ENCODE measurements at regions not wholly inside any gene's neighbourhood (a gene's known extent, or its start where the extent isn't known, plus 50 kb on each side); places are given as distances from the start of the nearest gene placed in this dataset.

DNA sequence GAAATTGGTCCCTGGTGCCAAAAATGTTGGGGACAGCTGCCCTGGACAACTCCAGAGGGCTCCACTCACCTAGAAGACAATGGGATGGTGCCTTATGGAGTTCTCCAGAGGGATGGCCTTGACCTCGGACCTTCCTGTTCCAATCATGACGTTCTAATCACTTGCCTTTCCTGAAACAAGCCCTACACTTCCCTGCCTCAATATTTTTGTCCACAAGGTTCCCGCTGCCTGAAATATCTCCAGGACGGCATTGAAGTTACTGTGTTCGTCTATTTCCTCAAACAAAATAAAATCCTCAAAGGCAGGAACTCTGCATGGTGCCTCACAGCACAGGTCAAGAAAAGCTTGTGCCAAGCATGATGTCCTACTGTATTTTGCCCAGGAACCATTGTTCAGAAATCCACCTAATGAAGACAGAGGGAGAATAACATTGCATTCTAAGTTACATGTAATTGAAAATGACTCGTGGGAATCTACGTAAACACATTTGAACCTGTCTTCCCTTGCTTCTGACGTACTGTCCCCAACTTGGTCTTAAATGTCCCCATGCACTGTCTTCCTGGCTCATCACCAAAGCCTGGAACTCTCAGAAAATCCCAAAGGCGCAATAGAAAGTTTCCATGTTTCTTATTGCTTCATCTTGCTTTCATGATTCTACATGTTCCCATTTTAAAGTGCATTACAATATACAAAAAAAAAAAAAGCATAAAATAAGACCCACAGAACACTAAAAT, 342.3 kb upstream of the NRP1 start:
- TF ChIP-seq, protein P1, sequence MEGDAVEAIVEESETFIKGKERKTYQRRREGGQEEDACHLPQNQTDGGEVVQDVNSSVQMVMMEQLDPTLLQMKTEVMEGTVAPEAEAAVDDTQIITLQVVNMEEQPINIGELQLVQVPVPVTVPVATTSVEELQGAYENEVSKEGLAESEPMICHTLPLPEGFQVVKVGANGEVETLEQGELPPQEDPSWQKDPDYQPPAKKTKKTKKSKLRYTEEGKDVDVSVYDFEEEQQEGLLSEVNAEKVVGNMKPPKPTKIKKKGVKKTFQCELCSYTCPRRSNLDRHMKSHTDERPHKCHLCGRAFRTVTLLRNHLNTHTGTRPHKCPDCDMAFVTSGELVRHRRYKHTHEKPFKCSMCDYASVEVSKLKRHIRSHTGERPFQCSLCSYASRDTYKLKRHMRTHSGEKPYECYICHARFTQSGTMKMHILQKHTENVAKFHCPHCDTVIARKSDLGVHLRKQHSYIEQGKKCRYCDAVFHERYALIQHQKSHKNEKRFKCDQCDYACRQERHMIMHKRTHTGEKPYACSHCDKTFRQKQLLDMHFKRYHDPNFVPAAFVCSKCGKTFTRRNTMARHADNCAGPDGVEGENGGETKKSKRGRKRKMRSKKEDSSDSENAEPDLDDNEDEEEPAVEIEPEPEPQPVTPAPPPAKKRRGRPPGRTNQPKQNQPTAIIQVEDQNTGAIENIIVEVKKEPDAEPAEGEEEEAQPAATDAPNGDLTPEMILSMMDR (IDR thresholded peaks at IDR 0.05): no peak
- DNase-seq (ENCODE audit: low spot score in 2 of 2): no peak

DNA sequence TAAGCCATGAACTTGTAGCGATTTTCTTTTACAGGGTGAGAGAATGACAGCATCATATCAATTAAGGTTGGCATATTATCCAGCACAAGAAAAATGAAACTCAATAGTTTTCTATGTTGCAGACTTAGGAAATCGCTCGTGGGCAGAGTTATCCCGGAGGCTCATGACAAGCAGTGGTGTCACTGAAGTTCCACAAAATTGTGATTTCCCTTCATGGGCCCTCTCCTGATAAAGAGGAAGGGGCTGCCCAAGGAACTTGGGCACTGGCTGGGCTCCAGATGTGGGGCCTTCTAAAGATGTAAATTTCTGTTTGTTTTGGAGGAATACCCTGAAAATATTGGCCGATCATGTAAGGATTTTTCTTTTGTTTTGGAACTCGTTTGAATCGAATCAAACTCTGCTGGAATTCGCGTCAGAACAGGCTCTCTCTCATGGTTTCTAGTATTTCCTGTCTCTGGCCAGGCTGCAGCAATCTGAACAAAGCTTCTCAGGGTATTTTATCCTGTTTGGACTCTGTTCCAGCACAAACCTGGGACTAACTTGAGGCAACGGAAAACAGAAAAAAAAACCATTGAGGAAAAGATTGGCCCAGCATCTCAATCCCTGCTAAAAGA, 340.6 kb upstream of the NRP1 start:
- DNase-seq (ENCODE audit: low spot score in 2 of 2): no peak
- no peaks in the 10 kb centered on the region for H3K36me3 ChIP-seq
- H3K4me3 ChIP-seq: peak overlapping the region; percentile 12 to 32
- H3K4me1 ChIP-seq: peaks cover 0 to 7% of the 10 kb centered on the region in 2 donors
- TF ChIP-seq, protein P1 (IDR thresholded peaks at IDR 0.05): no peak
- H3K9me3 ChIP-seq: no peaks in the 10 kb centered on the region
- H3K27me3 ChIP-seq: no peaks in the 10 kb centered on the region
- peak overlapping the region in 1 of 2 donors; percentile 70 for H3K27ac ChIP-seq
- intact Hi-C loops (cut with DNase I): no loop called here

More for the DNA sequence above, 342.3 kb upstream of the NRP1 start:
- Histone ChIP-seq H3K36me3 (no peaks in the 10 kb centered on the region), H3K9me3 (no peaks in the 10 kb centered on the region), H3K27me3 (no peaks in the 10 kb centered on the region), H3K27ac (no peak overlapping the region), H3K4me3 (no peak overlapping the region), H3K4me1 (peaks cover 0 to 7% of the 10 kb centered on the region in 2 donors)
- intact Hi-C loops (cut with DNase I): no loop called here

DNA sequence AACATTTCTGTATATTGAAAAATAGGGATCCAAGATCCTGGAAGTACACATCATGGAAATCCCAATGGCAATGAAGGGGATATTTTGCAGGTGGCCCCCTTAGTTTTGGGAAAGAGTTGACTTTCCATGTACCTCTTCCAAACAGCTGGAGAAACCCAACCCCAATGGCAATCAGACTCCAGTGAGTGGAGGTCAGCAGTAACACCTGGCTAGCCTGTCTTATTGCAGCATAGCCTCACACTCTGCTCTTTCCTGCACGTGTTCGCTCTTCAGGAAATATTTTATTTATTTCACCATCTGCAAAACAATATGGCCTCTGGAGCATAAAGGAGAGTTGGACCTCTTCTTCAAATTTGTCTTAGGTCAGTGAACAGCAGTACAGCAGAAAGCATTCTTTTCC, 340.0 kb upstream of the NRP1 start:
- Histone ChIP-seq H3K9me3 (no peaks in the 10 kb centered on the region), H3K4me1 (peaks cover 0 to 7% of the 10 kb centered on the region in 2 donors), H3K27me3 (no peaks in the 10 kb centered on the region), H3K4me3 (no peak overlapping the region), H3K36me3 (no peaks in the 10 kb centered on the region), H3K27ac (peak overlapping the region in 1 of 2 donors; percentile 70)
- TF ChIP-seq, protein P1 (IDR thresholded peaks at IDR 0.05): no peak
- intact Hi-C loops (cut with DNase I): no loop called here
- no peak for DNase-seq (ENCODE audit: low spot score in 2 of 2)

DNA sequence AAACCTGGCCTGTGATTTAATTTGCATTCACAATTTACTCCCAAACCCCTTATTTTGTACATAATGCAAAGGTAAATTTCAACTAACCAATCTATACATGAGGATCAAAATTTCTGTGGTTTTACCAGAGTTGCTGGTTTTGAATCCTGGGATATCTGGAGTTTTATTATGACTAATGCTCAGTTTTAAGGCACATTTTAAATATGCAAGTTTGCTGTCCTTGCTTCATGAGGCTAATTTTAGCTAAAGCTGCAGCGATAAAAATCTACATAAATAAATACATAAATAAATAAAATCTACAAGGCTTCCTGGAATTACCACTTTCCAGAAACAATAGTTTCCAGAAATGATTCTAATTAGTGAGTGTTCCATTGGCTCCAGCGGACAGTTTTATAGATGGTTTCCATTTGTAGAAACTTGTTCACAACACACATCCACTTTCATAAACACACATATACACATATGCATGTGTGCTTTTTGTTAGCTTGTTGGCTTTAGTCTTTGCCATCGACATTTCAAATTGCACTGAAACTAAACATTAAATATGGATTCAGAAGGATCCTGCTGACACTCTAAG, 339.5 kb upstream of the NRP1 start:
- H3K27ac ChIP-seq: no peak overlapping the region

DNA sequence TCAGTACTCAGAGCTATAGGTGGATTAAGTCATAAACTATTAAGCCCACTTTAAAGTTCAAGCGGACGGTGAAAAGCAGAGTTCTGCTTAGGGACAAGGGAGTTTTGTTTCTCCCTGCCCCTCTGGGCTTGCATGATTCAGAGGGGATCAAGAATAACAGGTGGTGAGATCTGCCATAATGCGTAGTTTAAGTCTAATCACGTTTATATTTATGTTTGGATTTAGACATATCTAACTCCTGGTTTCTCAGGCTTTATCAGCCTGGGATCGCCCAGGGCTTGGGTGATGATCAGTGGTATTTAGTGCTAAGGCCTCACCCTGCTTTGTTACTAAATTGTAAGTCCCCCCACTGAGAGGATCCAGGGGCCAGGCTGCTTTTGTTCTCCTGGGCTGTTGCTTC, 335.4 kb upstream of the NRP1 start:
- TF ChIP-seq, protein P1 (IDR thresholded peaks at IDR 0.05): no peak
- Histone ChIP-seq H3K36me3 (no peaks in the 10 kb centered on the region), H3K27me3 (no peaks in the 10 kb centered on the region), H3K4me3 (no peak overlapping the region), H3K9me3 (peaks cover 0 to under 1% of the 10 kb centered on the region in 2 donors), H3K27ac (no peak overlapping the region), H3K4me1 (no peaks in the 10 kb centered on the region)
- DNase-seq (ENCODE audit: low spot score in 2 of 2): no peak
- intact Hi-C loops (cut with DNase I): no loop called here

More for the DNA sequence above, 339.5 kb upstream of the NRP1 start:
- TF ChIP-seq, protein P1 (IDR thresholded peaks at IDR 0.05): no peak
- Histone ChIP-seq H3K4me3 (no peak overlapping the region), H3K27me3 (no peaks in the 10 kb centered on the region), H3K9me3 (no peaks in the 10 kb centered on the region), H3K36me3 (no peaks in the 10 kb centered on the region), H3K4me1 (peaks cover 0 to 7% of the 10 kb centered on the region in 2 donors)
- DNase-seq (ENCODE audit: low spot score in 2 of 2): no peak
- intact Hi-C loops (cut with DNase I): no loop called here

Measured in ascending aorta (tissue), 2 donors.